ENCODE measurements at regions not wholly inside any gene's neighbourhood (a gene's known extent, or its start where the extent isn't known, plus 50 kb on each side); places are given as distances from the start of the nearest gene placed in this dataset.
"Not testable (repeated sequence)": the region's sequence is repeated elsewhere in the genome, so short reads cannot be mapped to it uniquely, and the experiment has no call there.

GRCh38 chr3:26068890-26069289, 279.0 kb downstream of the OXSM start:
- no peak for DNase-seq (ENCODE audit: low read depth)

- DNase-seq (ENCODE audit: low read depth), result no peak
These were observed 281.0 kb downstream of the OXSM start for GRCh38 chr3:26070854-26071253.

- DNase-seq (ENCODE audit: low read depth), result no peak
These were observed 284.2 kb downstream of the OXSM start for GRCh38 chr3:26074080-26074479.

GRCh38 chr3:26078539-26078938, 288.6 kb downstream of the OXSM start:
- DNase-seq (ENCODE audit: low read depth), result no peak

GRCh38 chr3:26081166-26081565, 291.3 kb downstream of the OXSM start:
- DNase-seq (ENCODE audit: low read depth), result no peak

- DNase-seq (ENCODE audit: low read depth), result no peak
These were observed 291.9 kb downstream of the OXSM start for GRCh38 chr3:26081806-26082205.

- DNase-seq (ENCODE audit: low read depth), result no peak
These were observed 293.0 kb downstream of the OXSM start for GRCh38 chr3:26082911-26083310.

- DNase-seq (ENCODE audit: low read depth), result no peak
These were observed 294.7 kb downstream of the OXSM start for GRCh38 chr3:26084629-26085028.

GRCh38 chr3:26087751-26088150, 297.9 kb downstream of the OXSM start:
- no peak for DNase-seq (ENCODE audit: low read depth)

GRCh38 chr3:26089249-26089648, 299.4 kb downstream of the OXSM start:
- no peak for DNase-seq (ENCODE audit: low read depth)

- DNase-seq (ENCODE audit: low read depth), result no peak
These were observed 300.7 kb downstream of the OXSM start for GRCh38 chr3:26090589-26090988.

- no peak for DNase-seq (ENCODE audit: low read depth)
These were observed 301.2 kb downstream of the OXSM start for GRCh38 chr3:26091096-26091495.

- no peak for DNase-seq (ENCODE audit: low read depth)
These were observed 301.7 kb downstream of the OXSM start for GRCh38 chr3:26091626-26092025.

GRCh38 chr3:26097111-26097510, 307.2 kb downstream of the OXSM start:
- DNase-seq (ENCODE audit: low read depth), result not testable (repeated sequence)

GRCh38 chr3:26099692-26100091, 309.8 kb downstream of the OXSM start:
- no peak for DNase-seq (ENCODE audit: low read depth)

GRCh38 chr3:26100176-26100575, 310.3 kb downstream of the OXSM start:
- DNase-seq (ENCODE audit: low read depth), result no peak

- DNase-seq (ENCODE audit: low read depth), result no peak
These were observed 312.5 kb downstream of the OXSM start for GRCh38 chr3:26102376-26102775.

- DNase-seq (ENCODE audit: low read depth), result no peak
These were observed 315.0 kb downstream of the OXSM start for GRCh38 chr3:26104851-26105251.

GRCh38 chr3:26105261-26105660, 315.4 kb downstream of the OXSM start:
- no peak for DNase-seq (ENCODE audit: low read depth)

GRCh38 chr3:26106228-26106627, 316.3 kb downstream of the OXSM start:
- no peak for DNase-seq (ENCODE audit: low read depth)

- DNase-seq (ENCODE audit: low read depth), result no peak
These were observed 319.1 kb downstream of the OXSM start for GRCh38 chr3:26108846-26109489.

- DNase-seq (ENCODE audit: low read depth), result no peak
These were observed 325.0 kb downstream of the OXSM start for GRCh38 chr3:26114851-26115250.

GRCh38 chr3:26118165-26118564, 328.3 kb downstream of the OXSM start:
- DNase-seq (ENCODE audit: low read depth), result no peak

- DNase-seq (ENCODE audit: low read depth), result no peak
These were observed 343.1 kb downstream of the OXSM start for GRCh38 chr3:26132942-26133341.

Data from RPMI7951 (cell line).